ENCODE measurements at regions not wholly inside any gene's neighbourhood (a gene's known extent, or its start where the extent isn't known, plus 50 kb on each side); places are given as distances from the start of the nearest gene placed in this dataset.

DNA sequence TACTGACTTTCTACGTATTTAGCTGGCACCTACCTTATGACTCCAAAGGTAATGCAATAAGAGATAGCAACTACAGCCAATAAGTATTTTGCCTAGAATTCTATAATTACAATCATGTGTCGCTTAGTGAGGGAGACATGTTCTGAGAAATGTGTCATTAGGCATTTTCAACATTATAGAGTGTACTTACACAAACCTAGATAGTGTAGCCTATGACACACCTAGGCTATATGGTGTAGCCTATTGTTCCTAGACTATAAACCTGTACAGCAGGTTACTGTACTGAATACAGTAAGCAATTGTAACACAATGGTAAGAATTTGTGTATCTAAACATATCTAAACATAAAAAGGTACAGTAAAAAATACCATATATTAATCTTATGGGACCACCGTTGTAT lies 363.4 kb upstream of the DPH6 start:
- TF ChIP-seq, protein P1, sequence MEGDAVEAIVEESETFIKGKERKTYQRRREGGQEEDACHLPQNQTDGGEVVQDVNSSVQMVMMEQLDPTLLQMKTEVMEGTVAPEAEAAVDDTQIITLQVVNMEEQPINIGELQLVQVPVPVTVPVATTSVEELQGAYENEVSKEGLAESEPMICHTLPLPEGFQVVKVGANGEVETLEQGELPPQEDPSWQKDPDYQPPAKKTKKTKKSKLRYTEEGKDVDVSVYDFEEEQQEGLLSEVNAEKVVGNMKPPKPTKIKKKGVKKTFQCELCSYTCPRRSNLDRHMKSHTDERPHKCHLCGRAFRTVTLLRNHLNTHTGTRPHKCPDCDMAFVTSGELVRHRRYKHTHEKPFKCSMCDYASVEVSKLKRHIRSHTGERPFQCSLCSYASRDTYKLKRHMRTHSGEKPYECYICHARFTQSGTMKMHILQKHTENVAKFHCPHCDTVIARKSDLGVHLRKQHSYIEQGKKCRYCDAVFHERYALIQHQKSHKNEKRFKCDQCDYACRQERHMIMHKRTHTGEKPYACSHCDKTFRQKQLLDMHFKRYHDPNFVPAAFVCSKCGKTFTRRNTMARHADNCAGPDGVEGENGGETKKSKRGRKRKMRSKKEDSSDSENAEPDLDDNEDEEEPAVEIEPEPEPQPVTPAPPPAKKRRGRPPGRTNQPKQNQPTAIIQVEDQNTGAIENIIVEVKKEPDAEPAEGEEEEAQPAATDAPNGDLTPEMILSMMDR (IDR thresholded peaks at IDR 0.05), result no peak
- no peak for TF ChIP-seq POLR2A (IDR thresholded peaks at IDR 0.05)

Measured in esophagus squamous epithelium (tissue), 4 donors.